B cell (primary cell): ENCODE measurements at regions not wholly inside any gene's neighbourhood (a gene's known extent, or its start where the extent isn't known, plus 50 kb on each side); places are given as distances from the start of the nearest gene placed in this dataset.

ENCODE experiments used
- ATAC-seq: fragments of 200-7000 bp; cut with Tn5 transposase; one replicate; pipeline ENCODE4 v1.10.0; 2021; ENCODE audit warnings: low read depth, mild to moderate bottlenecking, moderate number of reproducible peaks, moderate library complexity
- CTCF ChIA-PET: fragments of 350-600 bp; sonication (Branson Sonifier 250); formaldehyde crosslinking; loops from one replicate; lab custom pipeline; 2021; ENCODE audit warnings: antibody characterized with exemption, inconsistent platforms; lab: Charles Lee
- POLR2A ChIA-PET: fragments of 350-600 bp; sonication (Branson Sonifier 250); formaldehyde crosslinking; loops from one replicate; lab custom pipeline; 2021; ENCODE audit warnings: antibody characterized with exemption; lab: Charles Lee
- DNase-seq: peaks from one replicate; pipeline ENCODE4 v3.0.0; 2013
- H2AFZ ChIP-seq: 2 replicates; pipeline ENCODE4 v1.6.1; 2012; ENCODE audit warnings: mild to moderate bottlenecking, low read depth, low read length; ENCODE audit not compliant: insufficient read depth, poor library complexity, severe bottlenecking
- H3K27ac ChIP-seq, 2 donors: 1 replicate in 1 of 2; 2 replicates in 1 of 2; pipeline ENCODE4 v1.5.1; 2012 to 2013; ENCODE audit warnings: low read length in 2 of 2, mild to moderate bottlenecking in 2 of 2, moderate library complexity in 1 of 2
- H3K27me3 ChIP-seq, 4 experiments: fragments of 200-600 bp in 1 of 4; sonication (generic) in 1 of 4; replicated peaks in 1 of 4; 1 replicate in 2 of 4; 2 replicates in 2 of 4; pipeline versions ENCODE4 v1.6.1 to v1.7.0; 2013 to 2016; ENCODE audit warnings: low read length in 3 of 4, mild to moderate bottlenecking in 2 of 4, mixed read lengths in 1 of 4, moderate library complexity in 1 of 4; ENCODE audit not compliant: insufficient read depth in 4 of 4, control insufficient read depth in 3 of 4; ENCODE audit errors: control extremely low read depth in 1 of 4
- H3K36me3 ChIP-seq, 2 experiments: replicated peaks in 1 of 2; 1 replicate in 1 of 2; 2 replicates in 1 of 2; pipeline versions ENCODE4 v1.6.1 to v1.7.1; 2013; ENCODE audit warnings: low read length in 1 of 2; ENCODE audit not compliant: insufficient read depth in 2 of 2, control insufficient read depth in 1 of 2; ENCODE audit errors: control extremely low read depth in 1 of 2, extremely low read depth in 1 of 2
- H3K4me1 ChIP-seq, 2 donors: fragments of 200-600 bp in 1 of 2; sonication (generic) in 1 of 2; 1 replicate in 1 of 2; 2 replicates in 1 of 2; pipeline versions ENCODE4 v1.5.1 to v1.6.1; 2013 to 2017; ENCODE audit warnings: low read length in 2 of 2; ENCODE audit not compliant: control insufficient read depth in 2 of 2, insufficient read depth in 2 of 2
- H3K4me2 ChIP-seq: replicated peaks from 2 replicates; pipeline ENCODE3; 2012; ENCODE audit warnings: mild to moderate bottlenecking, low read depth, low read length; ENCODE audit not compliant: poor library complexity, severe bottlenecking
- H3K4me3 ChIP-seq, 5 experiments: fragments of 200-600 bp in 1 of 5; sonication (generic) in 1 of 5; 1 replicate in 3 of 5; 2 replicates in 2 of 5; pipeline versions ENCODE4 v1.5.1 to v1.7.0; 2011 to 2016; ENCODE audit warnings: low read length in 4 of 5, mild to moderate bottlenecking in 4 of 5, low read depth in 2 of 5, control low read depth in 1 of 5, moderate library complexity in 1 of 5; ENCODE audit not compliant: insufficient read depth in 1 of 5; ENCODE audit errors: control extremely low read depth in 1 of 5, extremely low read depth in 1 of 5
- H3K79me2 ChIP-seq: fragments of 200-600 bp; sonication (generic); one replicate; pipeline ENCODE4 v1.6.0; 2016; ENCODE audit warnings: low read length; ENCODE audit not compliant: control insufficient read depth, insufficient read depth
- H3K9ac ChIP-seq: fragments of 200-600 bp; sonication (generic); 2 replicates; pipeline ENCODE4 v1.6.1; 2017; ENCODE audit warnings: mild to moderate bottlenecking, low read length, moderate library complexity
- H3K9me3 ChIP-seq, 3 donors: one replicate each; pipeline versions ENCODE4 v1.6.1 to v1.7.1; 2013; ENCODE audit warnings: low read length in 2 of 3; ENCODE audit not compliant: control insufficient read depth in 2 of 3, insufficient read depth in 1 of 3; ENCODE audit errors: control extremely low read depth in 1 of 3
- H4K20me1 ChIP-seq: 2 replicates; pipeline ENCODE4 v1.6.0; 2012; ENCODE audit warnings: mild to moderate bottlenecking, low read length; ENCODE audit not compliant: insufficient read depth, control insufficient read depth, poor library complexity, severe bottlenecking
- H3K27ac Mint-ChIP-seq: one replicate; pipeline ENCODE4 v1.8.0; 2021; ENCODE audit warnings: mixed read lengths
- H3K27me3 Mint-ChIP-seq: one replicate; pipeline ENCODE4 v1.8.0; 2021; ENCODE audit warnings: mixed read lengths
- H3K4me1 Mint-ChIP-seq: one replicate; pipeline ENCODE4 v1.8.0; 2021; ENCODE audit warnings: mixed read lengths
- H3K4me3 Mint-ChIP-seq: one replicate; pipeline ENCODE4 v1.8.0; 2021; ENCODE audit warnings: mixed read lengths
- H3K9me3 Mint-ChIP-seq: one replicate; pipeline ENCODE4 v1.8.0; 2022; ENCODE audit warnings: mixed read lengths; ENCODE audit not compliant: insufficient read depth
- CTCF ChIP-seq: fragments of 200-600 bp; IDR thresholded peaks from one replicate; pipeline ENCODE4 v1.8.0; 2022; ENCODE audit warnings: antibody characterized with exemption, mild to moderate bottlenecking
- EZH2 ChIP-seq: IDR thresholded peaks from 2 replicates; pipeline ENCODE4 v1.6.1; 2012; ENCODE audit warnings: borderline replicate concordance, low read depth, mild to moderate bottlenecking, moderate library complexity, low read length; ENCODE audit not compliant: insufficient read depth, poor library complexity, severe bottlenecking
- WGBS: methylation state at CpG from one replicate; pipeline ENCODE4 v1.1.5; 2013; ENCODE audit warnings: missing lambda C conversion rate; ENCODE audit not compliant: insufficient coverage; 5-methylcytosine and 5-hydroxymethylcytosine counted together
- intact Hi-C: fragments of 100-400 bp; cut with micrococcal nuclease; formaldehyde crosslinking; loops from one replicate; pipeline ENCODE4 v1.10.0; 2022

GRCh38 chr4:117324851-117325491, 239.6 kb upstream of the TRAM1L1 start:
- POLR2A ChIA-PET: no interaction called here
- H3K9ac ChIP-seq: no peak overlapping the region
- no peaks in the 10 kb centered on the region for H3K36me3 ChIP-seq
- no peak overlapping the region for H3K27ac Mint-ChIP-seq
- H3K27me3 ChIP-seq: no peaks in the 10 kb centered on the region
- no peak overlapping the region for H3K4me3 ChIP-seq
- H2AFZ ChIP-seq: no peak overlapping the region
- H3K27me3 Mint-ChIP-seq: no peaks in the 10 kb centered on the region
- no peak overlapping the region for H3K4me2 ChIP-seq
- DNase-seq (no peak), ATAC-seq (no peak)
- WGBS: 100% methylated on average over 1 of the region's 1 CpG
- H3K9me3 ChIP-seq: no peaks in the 10 kb centered on the region
- no peak overlapping the region for H3K4me3 Mint-ChIP-seq
- no peaks in the 10 kb centered on the region for H3K4me1 Mint-ChIP-seq
- no peaks in the 10 kb centered on the region for H4K20me1 ChIP-seq
- no peaks in the 10 kb centered on the region for H3K9me3 Mint-ChIP-seq
- intact Hi-C loops: no loop called here
- H3K27ac ChIP-seq: no peak overlapping the region
- TF ChIP-seq CTCF (no peak), EZH2 (no peak)
- CTCF ChIA-PET: no interaction called here
- no peaks in the 10 kb centered on the region for H3K4me1 ChIP-seq
- H3K79me2 ChIP-seq: no peaks in the 10 kb centered on the region

GRCh38 chr4:117326091-117326490, 240.7 kb upstream of the TRAM1L1 start:
- Histone ChIP-seq H3K36me3 (no peaks in the 10 kb centered on the region), H4K20me1 (no peaks in the 10 kb centered on the region), H3K9me3 (no peaks in the 10 kb centered on the region), H3K4me3 (no peak overlapping the region), H3K4me2 (no peak overlapping the region), H3K4me1 (no peaks in the 10 kb centered on the region), H2AFZ (no peak overlapping the region), H3K27ac (no peak overlapping the region), H3K79me2 (no peaks in the 10 kb centered on the region), H3K9ac (no peak overlapping the region), H3K27me3 (no peaks in the 10 kb centered on the region)
- no peak for DNase-seq
- H3K4me3 Mint-ChIP-seq: no peak overlapping the region
- H3K9me3 Mint-ChIP-seq: no peaks in the 10 kb centered on the region
- POLR2A ChIA-PET: no interaction called here
- H3K27me3 Mint-ChIP-seq: no peaks in the 10 kb centered on the region
- no peak for ATAC-seq
- H3K27ac Mint-ChIP-seq: no peak overlapping the region
- no peaks in the 10 kb centered on the region for H3K4me1 Mint-ChIP-seq
- intact Hi-C loops: no loop called here
- 91% methylated on average over 2 of the region's 3 CpGs for WGBS
- TF ChIP-seq EZH2 (no peak), CTCF (no peak)
- CTCF ChIA-PET: no interaction called here
